GM23338 (cell line): ENCODE measurements at regions not wholly inside any gene's neighbourhood (a gene's known extent, or its start where the extent isn't known, plus 50 kb on each side); places are given as distances from the start of the nearest gene placed in this dataset.

Experiments used
- ATAC-seq: fragments of 200-7000 bp; cut with Tn5 transposase; 3 replicates; pipeline ENCODE4 v1.9.1; 2020
- DNase-seq: peaks from one replicate; pipeline ENCODE4 v3.0.0-alpha.2; 2015; ENCODE audit warnings: low spot score
- H2AFZ ChIP-seq: fragments of 200-600 bp; sonication (generic); 2 replicates; pipeline ENCODE4 v1.8.0; 2016; ENCODE audit warnings: antibody characterized with exemption, mild to moderate bottlenecking, moderate library complexity
- H3F3A ChIP-seq: fragments of 200-600 bp; sonication (generic); replicated peaks from 2 replicates; pipeline ENCODE4 v1.8.0; 2017; ENCODE audit warnings: antibody characterized with exemption, mixed run types, low read depth
- H3K27ac ChIP-seq: fragments of 200-600 bp; sonication (generic); 2 replicates; pipeline ENCODE4 v1.6.1; 2016; ENCODE audit warnings: low read depth
- H3K27me3 ChIP-seq: fragments of 200-600 bp; sonication (generic); 2 replicates; pipeline ENCODE4 v1.8.0; 2016; ENCODE audit warnings: mild to moderate bottlenecking, mixed run types, moderate library complexity; ENCODE audit not compliant: insufficient read depth
- H3K36me3 ChIP-seq: fragments of 200-600 bp; sonication (generic); 2 replicates; pipeline ENCODE4 v1.8.0; 2016; ENCODE audit warnings: mild to moderate bottlenecking; ENCODE audit not compliant: insufficient read depth
- H3K4me1 ChIP-seq: fragments of 200-600 bp; sonication (generic); 2 replicates; pipeline ENCODE4 v1.8.0; 2016; ENCODE audit warnings: mild to moderate bottlenecking, moderate library complexity; ENCODE audit not compliant: insufficient read depth
- H3K4me2 ChIP-seq: fragments of 200-600 bp; sonication (generic); 2 replicates; pipeline ENCODE4 v1.7.1; 2017; ENCODE audit warnings: mixed run types
- H3K4me3 ChIP-seq: fragments of 200-600 bp; sonication (generic); 2 replicates; pipeline ENCODE4 v1.6.1; 2016; ENCODE audit warnings: mixed run types
- H3K79me2 ChIP-seq: fragments of 200-600 bp; sonication (generic); replicated peaks from 2 replicates; pipeline ENCODE4 v1.8.0; 2017; ENCODE audit warnings: mild to moderate bottlenecking; ENCODE audit not compliant: insufficient read depth
- H3K9me2 ChIP-seq: fragments of 200-600 bp; sonication (generic); 2 replicates; pipeline ENCODE4 v1.8.0; 2017; ENCODE audit not compliant: insufficient read depth
- H4K20me1 ChIP-seq: fragments of 200-600 bp; sonication (generic); replicated peaks from 2 replicates; pipeline ENCODE4 v1.8.0; 2017; ENCODE audit warnings: mild to moderate bottlenecking; ENCODE audit not compliant: insufficient read depth
- H3K27ac Mint-ChIP-seq: 2 replicates; pipeline ENCODE4 v1.8.0; 2020; ENCODE audit warnings: inconsistent platforms, mild to moderate bottlenecking, moderate library complexity, mixed read lengths
- H3K27me3 Mint-ChIP-seq: 3 replicates; pipeline ENCODE4 v1.8.0; 2022; ENCODE audit warnings: low read depth, mild to moderate bottlenecking, moderate library complexity, mixed read lengths, inconsistent platforms; ENCODE audit not compliant: insufficient read depth, poor library complexity
- H3K36me3 Mint-ChIP-seq: 3 replicates; pipeline ENCODE4 v1.8.0; 2021; ENCODE audit warnings: low read depth, mild to moderate bottlenecking, inconsistent platforms, moderate library complexity, mixed read lengths
- H3K4me1 Mint-ChIP-seq: 3 replicates; pipeline ENCODE4 v1.8.0; 2020; ENCODE audit warnings: mild to moderate bottlenecking, inconsistent platforms, mixed read lengths
- H3K4me3 Mint-ChIP-seq: 3 replicates; pipeline ENCODE4 v1.8.0; 2021; ENCODE audit warnings: moderate library complexity, mild to moderate bottlenecking, inconsistent platforms, mixed read lengths
- H3K9me3 Mint-ChIP-seq: 3 replicates; pipeline ENCODE4 v1.8.0; 2020; ENCODE audit warnings: moderate library complexity, mild to moderate bottlenecking, inconsistent platforms, mixed read lengths
- CREB1 ChIP-seq: fragments of 250-450 bp; sonication (Bioruptor Pico); IDR thresholded peaks from 2 replicates; pipeline ENCODE4 v1.5.0; 2020; ENCODE audit warnings: low read depth, mild to moderate bottlenecking, moderate library complexity
- CTCF ChIP-seq, 2 experiments: fragments of 200-600 bp in 1 of 2; sonication (generic) in 1 of 2; conservative IDR thresholded peaks; 2 replicates each; pipeline versions ENCODE4 v1.5.1 to v1.6.1; 2016 to 2017; ENCODE audit warnings: antibody characterized with exemption in 2 of 2, low read depth in 2 of 2, mild to moderate bottlenecking in 2 of 2, moderate library complexity in 1 of 2
- ETS1 ChIP-seq: IDR thresholded peaks from 2 replicates; pipeline ENCODE4 v1.6.1; 2016; ENCODE audit warnings: antibody characterized with exemption
- EZH2 ChIP-seq: fragments of 200-600 bp; sonication (generic); IDR thresholded peaks from one replicate; pipeline ENCODE4 v1.8.0; 2017; ENCODE audit warnings: antibody characterized with exemption, mild to moderate bottlenecking, low read depth; ENCODE audit not compliant: unreplicated experiment
- EZH2phosphoT487 ChIP-seq: fragments of 200-600 bp; sonication (generic); IDR thresholded peaks from one replicate; pipeline ENCODE4 v1.8.1; 2018; ENCODE audit warnings: antibody characterized with exemption; ENCODE audit not compliant: unreplicated experiment
- JUNB ChIP-seq: IDR thresholded peaks from one replicate; pipeline ENCODE4 v1.6.1; 2016; ENCODE audit warnings: antibody characterized with exemption; ENCODE audit not compliant: unreplicated experiment
- NANOG ChIP-seq: IDR thresholded peaks from 2 replicates; pipeline ENCODE4 v1.6.1; 2016; ENCODE audit warnings: antibody characterized with exemption, borderline replicate concordance
- POLR2AphosphoS5 ChIP-seq: IDR thresholded peaks from 2 replicates; pipeline ENCODE4 v1.6.1; 2016; ENCODE audit warnings: antibody characterized with exemption, low read depth
- REST ChIP-seq: IDR thresholded peaks from one replicate; pipeline ENCODE4 v1.6.1; 2018; ENCODE audit warnings: antibody characterized with exemption; ENCODE audit not compliant: unreplicated experiment
- STAT1 ChIP-seq: IDR thresholded peaks from one replicate; pipeline ENCODE4 v1.6.1; 2016; ENCODE audit warnings: antibody characterized with exemption; ENCODE audit not compliant: unreplicated experiment
- ZNF114 ChIP-seq: fragments of 250-450 bp; sonication (Bioruptor Pico); IDR thresholded peaks from 2 replicates; pipeline ENCODE4 v1.5.0; 2020; ENCODE audit warnings: mild to moderate bottlenecking, moderate library complexity
- ZNF331 ChIP-seq: fragments of 250-450 bp; sonication (Bioruptor Pico); IDR thresholded peaks from 2 replicates; pipeline ENCODE4 v1.5.0; 2020; ENCODE audit warnings: low read depth, mild to moderate bottlenecking, moderate library complexity
- ZNF462 ChIP-seq: fragments of 250-450 bp; sonication (Bioruptor Pico); IDR thresholded peaks from 2 replicates; pipeline ENCODE4 v1.5.0; 2020; ENCODE audit warnings: mild to moderate bottlenecking, moderate library complexity

GRCh38 chr3:67882981-67883380 is 228.6 kb upstream of the SUCLG2 start:
- DNase-seq: no peak
- Mint-ChIP-seq H3K27ac (no peak overlapping the region), H3K9me3 (peaks cover 4% of the 10 kb centered on the region; the same call in 2 of the 3 replicates), H3K36me3 (no peaks in the 10 kb centered on the region), H3K4me3 (no peak overlapping the region), H3K4me1 (no peaks in the 10 kb centered on the region), H3K27me3 (no peaks in the 10 kb centered on the region)
- Histone ChIP-seq H2AFZ (no peak overlapping the region), H3K4me3 (no peak overlapping the region), H4K20me1 (no peaks in the 10 kb centered on the region), H3K4me1 (no peaks in the 10 kb centered on the region), H3K79me2 (no peaks in the 10 kb centered on the region), H3K9me2 (no peaks in the 10 kb centered on the region), H3K27ac (no peak overlapping the region), H3K36me3 (no peaks in the 10 kb centered on the region), H3F3A (no peaks in the 10 kb centered on the region), H3K4me2 (no peak overlapping the region), H3K27me3 (no peaks in the 10 kb centered on the region)
- ATAC-seq: no peak
- TF ChIP-seq NANOG (no peak), ZNF462 (CRISPR knock-in tag) (no peak), ZNF331 (no peak), CREB1 (no peak), ETS1 (no peak), EZH2 (no peak), CTCF (conservative IDR thresholded peaks at IDR 0.05; ENCODE audit: low read depth in 2 of 2) (no peak), REST (no peak), EZH2phosphoT487 (no peak), POLR2AphosphoS5 (no peak), ZNF114 (CRISPR knock-in tag) (no peak), JUNB (no peak), STAT1 (no peak)
